ENCODE measurements at regions not wholly inside any gene's neighbourhood (a gene's known extent, or its start where the extent isn't known, plus 50 kb on each side); places are given as distances from the start of the nearest gene placed in this dataset.

DNA sequence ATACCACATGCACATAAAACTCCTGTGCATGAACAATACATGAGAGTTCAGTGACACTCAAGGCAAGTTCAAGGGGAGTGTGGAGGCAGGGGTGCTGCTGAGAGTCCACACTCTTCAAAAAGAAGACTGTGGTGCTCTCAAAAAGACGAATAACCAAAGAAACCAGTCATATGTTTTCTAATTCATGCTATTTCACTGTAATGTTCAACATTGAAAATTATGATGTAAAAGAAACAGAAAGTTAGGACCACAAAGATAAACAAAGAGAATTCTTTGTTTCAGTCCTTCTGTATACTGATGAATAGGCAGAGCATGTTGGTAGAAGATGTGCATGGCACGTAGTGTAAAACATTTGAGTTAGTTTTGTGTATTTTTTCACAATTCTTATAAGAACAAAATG lies 864.2 kb upstream of the LRATD1 start:
- in situ Hi-C loops (cut with MboI) (no loop called here), intact Hi-C loops (cut with micrococcal nuclease) (no loop called here)
- CTCF ChIA-PET (ENCODE audit: low intra/inter-chr PET ratio): no interaction called here
- 0% methylated on average over 2 of the region's 2 CpGs for WGBS (ENCODE audit: insufficient coverage, low coverage, missing lambda C conversion rate)
- no TSS peak for BruUV-seq (replicated peaks)
- Histone ChIP-seq H3K4me1 (replicated peaks in 1 of 2; ENCODE audit: control insufficient read depth in 2 of 2, insufficient read depth in 2 of 2, low read length in 2 of 2) (no peaks in the 10 kb centered on the region), H3K9me3 (replicated peaks; ENCODE audit: control insufficient read depth, insufficient read depth, low read depth, low read length) (no peaks in the 10 kb centered on the region; the same call in 1 of the 2 replicates), H4K20me1 (replicated peaks; ENCODE audit: control insufficient read depth, insufficient read depth, low read length) (no peaks in the 10 kb centered on the region), H3K4me3 (no peak overlapping the region), H3K27me3 (ENCODE audit: control insufficient read depth in 2 of 2, insufficient read depth in 2 of 2, low read length in 2 of 2) (no peaks in the 10 kb centered on the region), H3K4me2 (ENCODE audit: insufficient read depth, low read length) (no peak overlapping the region), H2AFZ (ENCODE audit: low read depth, low read length) (no peak overlapping the region), H3K36me3 (ENCODE audit: control insufficient read depth, insufficient read depth, low read length) (no peaks in the 10 kb centered on the region), H3K79me2 (ENCODE audit: control insufficient read depth, insufficient read depth, low read length) (no peaks in the 10 kb centered on the region), H3K9me1 (ENCODE audit: control insufficient read depth, insufficient read depth, low read length) (no peaks in the 10 kb centered on the region), H3K9ac (ENCODE audit: insufficient read depth in 1 of 2, low read depth in 2 of 2, low read length in 2 of 2) (no peak overlapping the region), H3K27ac (ENCODE audit: extremely low read depth, low read depth, low read length) (no peak overlapping the region)
- ATAC-seq (no peak), FAIRE-seq (no peak), DNase-seq (ENCODE audit: extremely low read depth in 1 of 4, low spot score in 3 of 4) (no peak)
- POLR2A ChIA-PET: no interaction called here
- no peak for TF ChIP-seq TEAD1 (CRISPR knock-in tag; IDR thresholded peaks at IDR 0.05)
- TF ChIP-seq THRAP3 (IDR thresholded peaks at IDR 0.05; ENCODE audit: borderline replicate concordance): no peak
- TF ChIP-seq, protein P1, sequence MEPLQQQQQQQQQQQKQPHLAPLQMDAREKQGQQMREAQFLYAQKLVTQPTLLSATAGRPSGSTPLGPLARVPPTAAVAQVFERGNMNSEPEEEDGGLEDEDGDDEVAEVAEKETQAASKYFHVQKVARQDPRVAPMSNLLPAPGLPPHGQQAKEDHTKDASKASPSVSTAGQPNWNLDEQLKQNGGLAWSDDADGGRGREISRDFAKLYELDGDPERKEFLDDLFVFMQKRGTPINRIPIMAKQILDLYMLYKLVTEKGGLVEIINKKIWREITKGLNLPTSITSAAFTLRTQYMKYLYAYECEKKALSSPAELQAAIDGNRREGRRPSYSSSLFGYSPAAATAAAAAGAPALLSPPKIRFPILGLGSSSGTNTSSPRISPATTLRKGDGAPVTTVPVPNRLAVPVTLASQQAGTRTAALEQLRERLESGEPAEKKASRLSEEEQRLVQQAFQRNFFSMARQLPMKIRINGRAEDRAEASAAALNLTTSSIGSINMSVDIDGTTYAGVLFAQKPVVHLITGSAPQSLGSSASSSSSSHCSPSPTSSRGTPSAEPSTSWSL (CRISPR knock-in tag; IDR thresholded peaks at IDR 0.05; ENCODE audit: borderline replicate concordance): no peak
- TF ChIP-seq ZNF780A (CRISPR knock-in tag; IDR thresholded peaks at IDR 0.05): no peak
- TF ChIP-seq CCAR2 (IDR thresholded peaks at IDR 0.05; ENCODE audit: low read depth, low read length): no peak
- TF ChIP-seq ZBTB8A (IDR thresholded peaks at IDR 0.05; ENCODE audit: partially characterized antibody): no peak
- TF ChIP-seq MTA2 (IDR thresholded peaks at IDR 0.05; ENCODE audit: low read depth): no peak
- TF ChIP-seq COPS2 (conservative IDR thresholded peaks at IDR 0.05): no peak
- no peak for TF ChIP-seq CGGBP1 (CRISPR knock-in tag; IDR thresholded peaks at IDR 0.05)
- no peak for TF ChIP-seq SOX6 (IDR thresholded peaks at IDR 0.05)
